Endothelial cell of umbilical vein (primary cell): ENCODE measurements at regions not wholly inside any gene's neighbourhood (a gene's known extent, or its start where the extent isn't known, plus 50 kb on each side); places are given as distances from the start of the nearest gene placed in this dataset.

Source experiments
- BruUV-seq: library from RNA; stranded (reverse); fragments of 400-500 nt; replicated peaks from 2 replicates; lab custom pipeline; 2021; lab: Mats Ljungman, UMichigan
- CTCF ChIA-PET: fragments of 300-600, 350-600 bp; sonication (Branson Sonifier 250); formaldehyde crosslinking; loops from one replicate; lab custom pipeline; 2021; ENCODE audit warnings: antibody characterized with exemption, inconsistent platforms; lab: Charles Lee
- POLR2A ChIA-PET: fragments of 300-600, 350-600 bp; sonication (Branson Sonifier 250); formaldehyde crosslinking; loops from one replicate; lab custom pipeline; 2021; ENCODE audit warnings: antibody characterized with exemption, inconsistent platforms; lab: Charles Lee
- DNase-seq: peaks from one replicate; pipeline ENCODE4 v3.0.0-alpha.2; 2011; ENCODE audit warnings: low read depth, low spot score
- FAIRE-seq: peaks from 2 replicates; lab custom pipeline; 2011; peaks lifted over from hg19 to GRCh38; lab: Jason Lieb, UNC
- H2AFZ ChIP-seq: 2 replicates; pipeline ENCODE4 v1.6.0; 2012; ENCODE audit warnings: low read depth, low read length, control low read depth, inconsistent platforms
- H3K27ac ChIP-seq: 2 replicates; pipeline ENCODE4 v1.5.1; 2011; ENCODE audit warnings: low read depth, mild to moderate bottlenecking, control low read depth, low read length, moderate library complexity; ENCODE audit not compliant: insufficient read depth
- H3K27me3 ChIP-seq, 2 experiments: 2 replicates each; pipeline versions ENCODE4 v1.6.0 to v1.6.1; 2011; ENCODE audit warnings: low read length in 2 of 2, mixed read lengths in 1 of 2; ENCODE audit not compliant: control insufficient read depth in 2 of 2, insufficient read depth in 2 of 2
- H3K36me3 ChIP-seq, 2 experiments: 2 replicates in 1 of 2; 3 replicates in 1 of 2; pipeline ENCODE4 v1.5.1; 2011; ENCODE audit warnings: low read length in 2 of 2, mild to moderate bottlenecking in 1 of 2, moderate library complexity in 1 of 2; ENCODE audit not compliant: control insufficient read depth in 2 of 2, insufficient read depth in 2 of 2; ENCODE audit errors: extremely low read depth in 1 of 2
- H3K4me1 ChIP-seq: 3 replicates; pipeline ENCODE4 v1.5.1; 2011; ENCODE audit warnings: mild to moderate bottlenecking, low read length; ENCODE audit not compliant: control insufficient read depth, insufficient read depth; ENCODE audit errors: extremely low read depth
- H3K4me2 ChIP-seq: 2 replicates; pipeline ENCODE4 v1.6.1; 2011; ENCODE audit warnings: low read length, control low read depth, mixed read lengths; ENCODE audit not compliant: insufficient read depth
- H3K4me3 ChIP-seq, 3 experiments: fragments of 200-600 bp in 1 of 3; sonication (generic), shearing (Covaris generic) in 1 of 3; replicated peaks in 1 of 3; 2 replicates each; pipeline ENCODE4 v1.5.1; 2011 to 2016; ENCODE audit warnings: control low read depth in 3 of 3, low read length in 3 of 3, mild to moderate bottlenecking in 2 of 3, inconsistent platforms in 1 of 3, low read depth in 1 of 3, moderate library complexity in 1 of 3; ENCODE audit not compliant: insufficient read depth in 1 of 3
- H3K79me2 ChIP-seq: 2 replicates; pipeline ENCODE4 v1.6.0; 2012; ENCODE audit warnings: low read length, inconsistent platforms; ENCODE audit not compliant: control insufficient read depth, insufficient read depth
- H3K9ac ChIP-seq: replicated peaks from 2 replicates; pipeline ENCODE3; 2011; ENCODE audit warnings: low read length, control low read depth; ENCODE audit not compliant: insufficient read depth; ENCODE audit errors: extremely low read depth
- H3K9me1 ChIP-seq: replicated peaks from 3 replicates; pipeline ENCODE4 v1.6.0; 2011; ENCODE audit warnings: mild to moderate bottlenecking, low read length; ENCODE audit not compliant: control insufficient read depth, insufficient read depth; ENCODE audit errors: extremely low read depth
- H3K9me3 ChIP-seq: replicated peaks from 2 replicates; pipeline ENCODE4 v1.5.1; 2012; ENCODE audit warnings: low read length, inconsistent platforms; ENCODE audit not compliant: control insufficient read depth, insufficient read depth
- H4K20me1 ChIP-seq: replicated peaks from 2 replicates; pipeline ENCODE3; 2011; ENCODE audit warnings: mild to moderate bottlenecking, low read length; ENCODE audit not compliant: control insufficient read depth, insufficient read depth; ENCODE audit errors: extremely low read depth
- FOS ChIP-seq: IDR thresholded peaks from 2 replicates; pipeline ENCODE4 v1.6.1; 2011; ENCODE audit warnings: mild to moderate bottlenecking, low read length, moderate library complexity, borderline replicate concordance; ENCODE audit not compliant: insufficient read depth
- GATA2 ChIP-seq: IDR thresholded peaks from 2 replicates; pipeline ENCODE4 v1.7.0; 2011; ENCODE audit warnings: low read depth, mild to moderate bottlenecking, moderate library complexity, mixed read lengths, low read length; ENCODE audit not compliant: insufficient read length, insufficient read depth
- JUN ChIP-seq: IDR thresholded peaks from 2 replicates; pipeline ENCODE4 v1.6.1; 2011; ENCODE audit warnings: borderline replicate concordance, low read depth; ENCODE audit not compliant: insufficient read length, insufficient read depth
- MYC ChIP-seq: IDR thresholded peaks from one replicate; pipeline ENCODE4 v1.6.1; 2011; ENCODE audit warnings: mild to moderate bottlenecking, low read depth, low read length
- POLR2AphosphoS5 ChIP-seq: IDR thresholded peaks from 2 replicates; pipeline ENCODE4 v1.6.1; 2012; ENCODE audit warnings: low read depth, mild to moderate bottlenecking, control low read depth, low read length, moderate library complexity; ENCODE audit not compliant: insufficient read depth
- dilution Hi-C: fragments of 300-500 bp; cut with MboI; formaldehyde crosslinking; loops from one replicate; pipeline ENCODE4 v1.15.0; 2019; ENCODE audit warnings: low sequenced_read_pairs; ENCODE audit not compliant: extremely low pct_ligation_motif_present
- intact Hi-C: fragments of 100-400 bp; cut with micrococcal nuclease; formaldehyde crosslinking; loops from one replicate; pipeline ENCODE4 v1.10.0; 2022
- TF ChIP-seq, protein P1 (sequence below): IDR thresholded peaks from 2 replicates; pipeline ENCODE4 v1.6.1; 2011; ENCODE audit not compliant: insufficient read depth, insufficient read length
- TF ChIP-seq, protein P2 (sequence below), 2 donors: IDR thresholded peaks; 1 replicate in 1 of 2; 2 replicates in 1 of 2; pipeline ENCODE4 v1.5.1; 2011; ENCODE audit warnings: low read length in 2 of 2, mild to moderate bottlenecking in 2 of 2, moderate library complexity in 2 of 2, control low read depth in 1 of 2, inconsistent platforms in 1 of 2, low read depth in 1 of 2; ENCODE audit not compliant: insufficient read depth in 1 of 2; ENCODE audit errors: extremely low read depth in 1 of 2

DNA sequence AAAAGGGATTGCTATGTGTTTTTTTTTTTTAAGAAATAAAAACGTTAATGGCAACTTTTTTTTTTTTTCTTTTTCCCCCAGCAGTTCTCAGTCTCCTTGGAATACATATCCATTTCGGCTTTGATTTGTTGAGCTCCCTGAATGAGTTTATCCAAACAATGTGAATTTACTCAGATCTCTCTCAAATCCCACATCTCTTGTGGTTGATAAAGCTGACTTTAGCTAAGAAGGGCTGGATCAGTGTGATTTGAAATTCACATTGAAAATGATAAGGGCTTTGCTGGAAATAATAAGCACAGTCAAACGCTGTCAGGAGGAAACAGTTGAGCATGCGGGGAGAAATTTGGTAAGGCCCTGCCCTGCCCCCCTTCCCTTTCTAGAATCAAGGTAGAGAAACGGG lies 74.1 kb upstream of the IRX3 start:
- H3K9me1 ChIP-seq: no peaks in the 10 kb centered on the region
- H3K4me2 ChIP-seq: no peak overlapping the region
- H3K27me3 ChIP-seq: no peaks in the 10 kb centered on the region
- H4K20me1 ChIP-seq: no peaks in the 10 kb centered on the region
- CTCF ChIA-PET: no interaction called here
- H3K9me3 ChIP-seq: no peaks in the 10 kb centered on the region
- H3K4me3 ChIP-seq: no peak overlapping the region
- H3K9ac ChIP-seq: no peak overlapping the region
- H3K36me3 ChIP-seq: no peaks in the 10 kb centered on the region
- intact Hi-C loops (no loop called here), dilution Hi-C loops (no loop called here)
- BruUV-seq: no TSS peak
- H3K4me1 ChIP-seq: no peaks in the 10 kb centered on the region
- no peaks in the 10 kb centered on the region for H3K79me2 ChIP-seq
- FAIRE-seq (no peak), DNase-seq (no peak)
- POLR2A ChIA-PET: no interaction called here
- TF ChIP-seq, protein P1, sequence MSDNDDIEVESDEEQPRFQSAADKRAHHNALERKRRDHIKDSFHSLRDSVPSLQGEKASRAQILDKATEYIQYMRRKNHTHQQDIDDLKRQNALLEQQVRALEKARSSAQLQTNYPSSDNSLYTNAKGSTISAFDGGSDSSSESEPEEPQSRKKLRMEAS: no peak
- TF ChIP-seq, protein P2, sequence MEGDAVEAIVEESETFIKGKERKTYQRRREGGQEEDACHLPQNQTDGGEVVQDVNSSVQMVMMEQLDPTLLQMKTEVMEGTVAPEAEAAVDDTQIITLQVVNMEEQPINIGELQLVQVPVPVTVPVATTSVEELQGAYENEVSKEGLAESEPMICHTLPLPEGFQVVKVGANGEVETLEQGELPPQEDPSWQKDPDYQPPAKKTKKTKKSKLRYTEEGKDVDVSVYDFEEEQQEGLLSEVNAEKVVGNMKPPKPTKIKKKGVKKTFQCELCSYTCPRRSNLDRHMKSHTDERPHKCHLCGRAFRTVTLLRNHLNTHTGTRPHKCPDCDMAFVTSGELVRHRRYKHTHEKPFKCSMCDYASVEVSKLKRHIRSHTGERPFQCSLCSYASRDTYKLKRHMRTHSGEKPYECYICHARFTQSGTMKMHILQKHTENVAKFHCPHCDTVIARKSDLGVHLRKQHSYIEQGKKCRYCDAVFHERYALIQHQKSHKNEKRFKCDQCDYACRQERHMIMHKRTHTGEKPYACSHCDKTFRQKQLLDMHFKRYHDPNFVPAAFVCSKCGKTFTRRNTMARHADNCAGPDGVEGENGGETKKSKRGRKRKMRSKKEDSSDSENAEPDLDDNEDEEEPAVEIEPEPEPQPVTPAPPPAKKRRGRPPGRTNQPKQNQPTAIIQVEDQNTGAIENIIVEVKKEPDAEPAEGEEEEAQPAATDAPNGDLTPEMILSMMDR (IDR thresholded peaks at IDR 0.05; ENCODE audit: extremely low read depth in 1 of 2, insufficient read depth in 1 of 2, low read depth in 1 of 2, low read length in 2 of 2): no peak
- TF ChIP-seq POLR2AphosphoS5 (no peak), JUN (no peak), FOS (no peak), GATA2 (no peak)
- H2AFZ ChIP-seq: no peak overlapping the region
- no peak overlapping the region for H3K27ac ChIP-seq

DNA sequence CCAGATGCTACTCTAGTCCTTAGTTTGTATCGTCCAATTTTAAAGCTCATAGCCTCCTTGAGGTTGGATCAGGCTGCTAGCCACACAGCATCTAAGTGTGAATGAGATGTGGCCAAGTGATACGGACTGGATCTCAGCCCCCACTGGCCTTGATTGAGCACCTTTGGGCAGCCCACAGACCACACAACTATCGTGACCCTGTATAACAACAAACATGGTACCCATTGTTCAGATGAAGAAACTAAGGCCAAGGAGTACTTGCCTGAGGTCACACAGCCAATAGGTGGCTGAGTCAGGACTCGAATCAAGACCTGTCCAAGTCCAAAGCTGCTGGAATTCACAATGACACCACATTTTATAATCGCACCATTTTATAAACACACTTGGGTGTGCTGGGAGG lies 73.0 kb upstream of the IRX3 start:
- dilution Hi-C loops (no loop called here), intact Hi-C loops (no loop called here)
- Histone ChIP-seq H3K79me2 (no peaks in the 10 kb centered on the region), H3K4me3 (no peak overlapping the region), H3K36me3 (no peaks in the 10 kb centered on the region), H3K4me1 (no peaks in the 10 kb centered on the region), H3K27me3 (no peaks in the 10 kb centered on the region), H3K9me3 (no peaks in the 10 kb centered on the region), H3K27ac (no peak overlapping the region), H4K20me1 (no peaks in the 10 kb centered on the region), H2AFZ (no peak overlapping the region), H3K9me1 (no peaks in the 10 kb centered on the region), H3K9ac (no peak overlapping the region), H3K4me2 (no peak overlapping the region)
- no peak for TF ChIP-seq GATA2
- TF ChIP-seq, protein P1: no peak
- TF ChIP-seq POLR2AphosphoS5: no peak
- no peak for TF ChIP-seq MYC
- no peak for TF ChIP-seq FOS
- TF ChIP-seq, protein P2 (IDR thresholded peaks at IDR 0.05; ENCODE audit: extremely low read depth in 1 of 2, insufficient read depth in 1 of 2, low read depth in 1 of 2, low read length in 2 of 2): no peak
- TF ChIP-seq JUN: no peak
- DNase-seq (no peak), FAIRE-seq (no peak)
- POLR2A ChIA-PET: no interaction called here
- no TSS peak for BruUV-seq
- CTCF ChIA-PET: no interaction called here
